IMR-90 (cell line): ENCODE measurements at regions not wholly inside any gene's neighbourhood (a gene's known extent, or its start where the extent isn't known, plus 50 kb on each side); places are given as distances from the start of the nearest gene placed in this dataset.

ENCODE experiments used
- ATAC-seq: fragments of 200-7000 bp; cut with Tn5 transposase; 2 replicates; pipeline ENCODE4 v1.9.1; 2020; ENCODE audit warnings: low read depth, mild to moderate bottlenecking, moderate library complexity
- BruUV-seq: library from RNA; stranded (reverse); fragments of 400-500 nt; replicated peaks from 2 replicates; lab custom pipeline; 2021; lab: Mats Ljungman, UMichigan
- CTCF ChIA-PET: fragments of 300-600 bp; formaldehyde crosslinking; extraction: SDS; loops from one replicate; lab custom pipeline; 2021; ENCODE audit warnings: antibody characterized with exemption; lab: Yijun Ruan, JAX
- POLR2A ChIA-PET: fragments of 300-600 bp; sonication (Branson Sonifier 250); formaldehyde crosslinking; loops from one replicate; lab custom pipeline; 2022; ENCODE audit warnings: antibody characterized with exemption; ENCODE audit not compliant: unreplicated experiment; lab: Charles Lee
- DNase-seq: peaks from one replicate; pipeline ENCODE4 v3.0.0; 2013
- H2AFZ ChIP-seq: replicated peaks from 2 replicates; pipeline ENCODE3; 2013; ENCODE audit warnings: low read length, mild to moderate bottlenecking; ENCODE audit not compliant: poor library complexity
- H2AK5ac ChIP-seq: 2 replicates; pipeline ENCODE4 v1.6.1; 2013; ENCODE audit warnings: low read depth, low read length, inconsistent platforms
- H2AK9ac ChIP-seq: replicated peaks from 2 replicates; pipeline ENCODE3; 2013; ENCODE audit warnings: mild to moderate bottlenecking, low read depth, low read length, moderate library complexity; ENCODE audit not compliant: poor library complexity
- H2BK120ac ChIP-seq: 2 replicates; pipeline ENCODE4 v1.6.1; 2013; ENCODE audit warnings: low read depth, low read length, inconsistent platforms
- H2BK15ac ChIP-seq: 3 replicates; pipeline ENCODE4 v1.6.1; 2013; ENCODE audit warnings: low read depth, low read length, inconsistent platforms
- H2BK20ac ChIP-seq: 2 replicates; pipeline ENCODE4 v1.6.1; 2013; ENCODE audit warnings: low read depth, mild to moderate bottlenecking, inconsistent platforms, low read length, moderate library complexity
- H2BK5ac ChIP-seq: 2 replicates; pipeline ENCODE4 v1.6.1; 2013; ENCODE audit warnings: mild to moderate bottlenecking, low read depth, low read length, inconsistent platforms; ENCODE audit not compliant: poor library complexity, severe bottlenecking
- H3K14ac ChIP-seq: replicated peaks from 2 replicates; pipeline ENCODE4 v1.6.1; 2013; ENCODE audit warnings: low read depth, low read length, inconsistent platforms
- H3K18ac ChIP-seq: 2 replicates; pipeline ENCODE4 v1.6.1; 2013; ENCODE audit warnings: low read depth, low read length, control low read depth
- H3K23ac ChIP-seq: 2 replicates; pipeline ENCODE4 v1.6.1; 2013; ENCODE audit warnings: low read depth, low read length, inconsistent platforms
- H3K27ac ChIP-seq: 2 replicates; pipeline ENCODE4 v1.5.1; 2013; ENCODE audit warnings: mild to moderate bottlenecking, control low read depth, low read length; ENCODE audit not compliant: insufficient read depth
- H3K27me3 ChIP-seq: 2 replicates; pipeline ENCODE4 v1.6.1; 2013; ENCODE audit warnings: low read length; ENCODE audit not compliant: control insufficient read depth, insufficient read depth
- H3K36me3 ChIP-seq: 2 replicates; pipeline ENCODE4 v1.6.1; 2013; ENCODE audit warnings: low read length, mixed read lengths; ENCODE audit not compliant: control insufficient read depth, insufficient read depth
- H3K4ac ChIP-seq: 2 replicates; pipeline ENCODE4 v1.6.1; 2013; ENCODE audit warnings: low read depth, low read length, inconsistent platforms
- H3K4me1 ChIP-seq: 2 replicates; pipeline ENCODE4 v1.6.1; 2013; ENCODE audit warnings: low read length, mixed read lengths; ENCODE audit not compliant: control insufficient read depth, insufficient read depth
- H3K4me2 ChIP-seq: 2 replicates; pipeline ENCODE4 v1.6.1; 2013; ENCODE audit warnings: low read depth, mild to moderate bottlenecking, control low read depth, low read length, moderate library complexity
- H3K4me3 ChIP-seq: 2 replicates; pipeline ENCODE4 v1.5.1; 2013; ENCODE audit warnings: low read depth, mild to moderate bottlenecking, control low read depth, low read length, moderate library complexity; ENCODE audit not compliant: insufficient read depth
- H3K56ac ChIP-seq: 2 replicates; pipeline ENCODE4 v1.6.1; 2013; ENCODE audit warnings: low read length, inconsistent platforms; ENCODE audit not compliant: insufficient read depth; ENCODE audit errors: extremely low read depth
- H3K79me1 ChIP-seq, 2 experiments: 2 replicates each; pipeline ENCODE4 v1.6.1; 2013; ENCODE audit warnings: low read length in 2 of 2, inconsistent platforms in 1 of 2, low read depth in 1 of 2
- H3K9ac ChIP-seq: 2 replicates; pipeline ENCODE4 v1.6.1; 2013; ENCODE audit warnings: low read depth, low read length, control low read depth
- H3K9me1 ChIP-seq: 2 replicates; pipeline ENCODE4 v1.6.1; 2013; ENCODE audit warnings: low read length, inconsistent platforms; ENCODE audit not compliant: insufficient read depth
- H3K9me3 ChIP-seq: 2 replicates; pipeline ENCODE4 v1.6.1; 2013; ENCODE audit warnings: low read length; ENCODE audit not compliant: control insufficient read depth, insufficient read depth
- H4K20me1 ChIP-seq: 2 replicates; pipeline ENCODE4 v1.6.1; 2013; ENCODE audit warnings: low read length, inconsistent platforms; ENCODE audit not compliant: insufficient read depth
- H4K5ac ChIP-seq: 2 replicates; pipeline ENCODE4 v1.6.1; 2013; ENCODE audit warnings: mild to moderate bottlenecking, low read depth, low read length, control low read depth
- H4K8ac ChIP-seq, 2 experiments: 2 replicates each; pipeline ENCODE4 v1.6.1; 2013; ENCODE audit warnings: low read depth in 2 of 2, low read length in 2 of 2, control low read depth in 1 of 2, inconsistent platforms in 1 of 2
- H4K91ac ChIP-seq: 2 replicates; pipeline ENCODE4 v1.6.1; 2013; ENCODE audit warnings: low read depth, low read length, inconsistent platforms; ENCODE audit not compliant: insufficient read depth
- BHLHE40 ChIP-seq: fragments of 150-350 bp; IDR thresholded peaks from 2 replicates; pipeline ENCODE4 v1.6.1; 2016; ENCODE audit warnings: mild to moderate bottlenecking, low read depth, low read length
- CHD1 ChIP-seq: IDR thresholded peaks from 2 replicates; pipeline ENCODE4 v1.6.1; 2012; ENCODE audit warnings: low read depth, low read length, improper control_type of control experiment
- NFE2L2 ChIP-seq: fragments of 150-350 bp; IDR thresholded peaks from 2 replicates; pipeline ENCODE4 v1.6.1; 2016; ENCODE audit warnings: low read depth, mild to moderate bottlenecking, low read length
- POLR2A ChIP-seq: IDR thresholded peaks from 2 replicates; pipeline ENCODE4 v1.6.1; 2012; ENCODE audit warnings: mild to moderate bottlenecking, low read depth, low read length
- WGBS, 2 experiments: methylation state at CpG; one replicate each; pipeline versions ENCODE4 v1.1.5 to v1.1.7; 2013; ENCODE audit warnings: missing lambda C conversion rate in 2 of 2; ENCODE audit not compliant: insufficient read length in 1 of 2; ENCODE audit errors: extremely low coverage in 2 of 2; 5-methylcytosine and 5-hydroxymethylcytosine counted together
- dilution Hi-C: fragments of 300-500 bp; cut with HindIII; formaldehyde crosslinking; loops from one replicate; pipeline ENCODE4 v1.14.3; 2018; ENCODE audit warnings: low sequenced_read_pairs; ENCODE audit not compliant: unreplicated experiment
- in situ Hi-C: fragments of 300-500 bp; cut with MboI; formaldehyde crosslinking; loops from 3 replicates; pipeline ENCODE4 v1.14.3; 2019; ENCODE audit warnings: low sequenced_read_pairs, inconsistent platforms, mixed read lengths
- intact Hi-C: fragments of 100-400 bp; cut with micrococcal nuclease; formaldehyde crosslinking; loops from 2 replicates; pipeline ENCODE4 v1.10.0; 2022
- TF ChIP-seq, protein P1 (sequence below): fragments of 150-350 bp; IDR thresholded peaks from 2 replicates; pipeline ENCODE4 v1.6.1; 2017; ENCODE audit warnings: mild to moderate bottlenecking, antibody characterized with exemption, low read length, low read depth

DNA sequence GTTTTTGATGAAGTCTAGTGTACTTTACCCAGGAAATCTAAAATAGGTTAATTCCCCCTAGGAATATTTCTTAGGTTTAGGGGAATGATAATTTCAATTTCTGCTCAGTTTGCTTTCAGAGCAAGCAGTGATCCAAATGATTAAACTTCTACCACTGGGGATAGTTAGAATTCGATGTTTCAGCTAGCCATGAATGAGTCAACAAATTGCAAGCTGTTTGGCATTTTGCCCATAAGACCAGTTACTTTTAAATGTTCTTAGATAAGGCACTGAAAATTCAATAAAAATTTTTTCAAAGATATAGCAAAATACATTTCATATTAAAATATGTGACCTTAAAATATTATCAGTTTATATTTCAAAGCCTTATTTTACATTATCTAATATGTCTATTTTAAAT is 993.6 kb downstream of the ARAP2 start:
- no peaks in the 10 kb centered on the region for H3K4me1 ChIP-seq
- no CpG with 5 or more reads among the region's 1 CpG for WGBS, 2 experiments
- H2BK20ac ChIP-seq, result no peak overlapping the region
- no peak overlapping the region for H4K8ac ChIP-seq
- intact Hi-C loops, result no loop called here
- no peaks in the 10 kb centered on the region for H4K20me1 ChIP-seq
- H3K56ac ChIP-seq, result no peak overlapping the region
- H3K36me3 ChIP-seq, result no peaks in the 10 kb centered on the region
- CTCF ChIA-PET, result no interaction called here
- no peaks in the 10 kb centered on the region for H3K9me1 ChIP-seq
- H3K79me1 ChIP-seq, result no peaks in the 10 kb centered on the region
- no peak overlapping the region for H3K4ac ChIP-seq
- no peaks in the 10 kb centered on the region for H3K27me3 ChIP-seq
- no peak overlapping the region for H2AFZ ChIP-seq
- H2BK15ac ChIP-seq, result no peak overlapping the region
- DNase-seq, result no peak
- H3K4me3 ChIP-seq, result no peak overlapping the region
- no TSS peak for BruUV-seq
- no peak overlapping the region for H4K91ac ChIP-seq
- dilution Hi-C loops, result no loop called here
- H2BK120ac ChIP-seq, result no peak overlapping the region
- no peak overlapping the region for H3K23ac ChIP-seq
- H3K14ac ChIP-seq, result no peak overlapping the region
- no peak overlapping the region for H3K4me2 ChIP-seq
- no peaks in the 10 kb centered on the region; the same call in 1 of the 2 replicates for H3K9me3 ChIP-seq
- H3K27ac ChIP-seq, result no peak overlapping the region
- H2AK9ac ChIP-seq, result no peak overlapping the region
- no peak overlapping the region for H3K18ac ChIP-seq
- no peak for ATAC-seq
- H3K9ac ChIP-seq, result no peak overlapping the region
- no peak overlapping the region for H2AK5ac ChIP-seq
- POLR2A ChIA-PET, result no interaction called here
- no peak overlapping the region for H2BK5ac ChIP-seq
- in situ Hi-C loops, result no loop called here
- TF ChIP-seq NFE2L2, result no peak
- TF ChIP-seq BHLHE40, result no peak
- TF ChIP-seq POLR2A, result no peak
- TF ChIP-seq, protein P1, sequence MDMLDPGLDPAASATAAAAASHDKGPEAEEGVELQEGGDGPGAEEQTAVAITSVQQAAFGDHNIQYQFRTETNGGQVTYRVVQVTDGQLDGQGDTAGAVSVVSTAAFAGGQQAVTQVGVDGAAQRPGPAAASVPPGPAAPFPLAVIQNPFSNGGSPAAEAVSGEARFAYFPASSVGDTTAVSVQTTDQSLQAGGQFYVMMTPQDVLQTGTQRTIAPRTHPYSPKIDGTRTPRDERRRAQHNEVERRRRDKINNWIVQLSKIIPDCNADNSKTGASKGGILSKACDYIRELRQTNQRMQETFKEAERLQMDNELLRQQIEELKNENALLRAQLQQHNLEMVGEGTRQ, result no peak
- no peak for TF ChIP-seq CHD1
- no peak overlapping the region for H4K5ac ChIP-seq
